ENCODE measurements at regions not wholly inside any gene's neighbourhood (a gene's known extent, or its start where the extent isn't known, plus 50 kb on each side); places are given as distances from the start of the nearest gene placed in this dataset.

DNA sequence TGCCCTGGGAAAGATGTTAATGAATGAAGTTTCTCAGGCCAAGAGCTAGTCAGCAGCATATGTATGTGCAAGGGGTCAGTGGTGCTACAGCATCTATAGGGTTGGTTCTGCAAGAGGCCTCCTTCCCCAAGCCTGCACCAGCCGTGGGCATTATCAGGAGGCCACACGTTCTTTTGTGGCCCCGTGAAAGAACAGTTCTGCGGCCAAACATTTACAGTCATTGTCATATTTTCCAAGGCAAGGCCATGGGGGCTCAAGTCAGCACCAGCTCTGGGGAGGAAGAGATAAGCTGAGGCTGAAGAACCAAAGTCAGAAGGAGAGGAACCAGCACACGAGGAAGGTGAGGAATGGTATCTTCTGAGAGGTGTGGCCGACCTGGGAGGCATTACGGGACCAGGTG lies 54.4 kb upstream of the TMEM72 start:
- ChIA-PET POLR2A (no interaction called here), CTCF (interaction anchor here (0.8 to 1.0 kb wide), 2 partner anchors 15 to 18 kb away, joined by 3 read pairs; no protein-coding TSS in a partner anchor)
- Mint-ChIP-seq H3K27me3 (peaks cover 4% of the 10 kb centered on the region), H3K4me1 (no peaks in the 10 kb centered on the region), H3K4me3 (no peak overlapping the region), H3K27ac (no peak overlapping the region), H3K36me3 (ENCODE audit: low read depth) (no peaks in the 10 kb centered on the region), H3K9me3 (no peaks in the 10 kb centered on the region)
- ATAC-seq (ENCODE audit: low read depth) (no peak), DNase-seq (no peak)
- intact Hi-C loops (cut with micrococcal nuclease), result loop anchor here (1.0 to 5.0 kb wide), 3 partner anchors 469 to 1185 kb away; partner anchors contain the start of gene CXCL12
- TF ChIP-seq, protein P1, sequence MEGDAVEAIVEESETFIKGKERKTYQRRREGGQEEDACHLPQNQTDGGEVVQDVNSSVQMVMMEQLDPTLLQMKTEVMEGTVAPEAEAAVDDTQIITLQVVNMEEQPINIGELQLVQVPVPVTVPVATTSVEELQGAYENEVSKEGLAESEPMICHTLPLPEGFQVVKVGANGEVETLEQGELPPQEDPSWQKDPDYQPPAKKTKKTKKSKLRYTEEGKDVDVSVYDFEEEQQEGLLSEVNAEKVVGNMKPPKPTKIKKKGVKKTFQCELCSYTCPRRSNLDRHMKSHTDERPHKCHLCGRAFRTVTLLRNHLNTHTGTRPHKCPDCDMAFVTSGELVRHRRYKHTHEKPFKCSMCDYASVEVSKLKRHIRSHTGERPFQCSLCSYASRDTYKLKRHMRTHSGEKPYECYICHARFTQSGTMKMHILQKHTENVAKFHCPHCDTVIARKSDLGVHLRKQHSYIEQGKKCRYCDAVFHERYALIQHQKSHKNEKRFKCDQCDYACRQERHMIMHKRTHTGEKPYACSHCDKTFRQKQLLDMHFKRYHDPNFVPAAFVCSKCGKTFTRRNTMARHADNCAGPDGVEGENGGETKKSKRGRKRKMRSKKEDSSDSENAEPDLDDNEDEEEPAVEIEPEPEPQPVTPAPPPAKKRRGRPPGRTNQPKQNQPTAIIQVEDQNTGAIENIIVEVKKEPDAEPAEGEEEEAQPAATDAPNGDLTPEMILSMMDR (IDR thresholded peaks at IDR 0.05), result no peak

DNA sequence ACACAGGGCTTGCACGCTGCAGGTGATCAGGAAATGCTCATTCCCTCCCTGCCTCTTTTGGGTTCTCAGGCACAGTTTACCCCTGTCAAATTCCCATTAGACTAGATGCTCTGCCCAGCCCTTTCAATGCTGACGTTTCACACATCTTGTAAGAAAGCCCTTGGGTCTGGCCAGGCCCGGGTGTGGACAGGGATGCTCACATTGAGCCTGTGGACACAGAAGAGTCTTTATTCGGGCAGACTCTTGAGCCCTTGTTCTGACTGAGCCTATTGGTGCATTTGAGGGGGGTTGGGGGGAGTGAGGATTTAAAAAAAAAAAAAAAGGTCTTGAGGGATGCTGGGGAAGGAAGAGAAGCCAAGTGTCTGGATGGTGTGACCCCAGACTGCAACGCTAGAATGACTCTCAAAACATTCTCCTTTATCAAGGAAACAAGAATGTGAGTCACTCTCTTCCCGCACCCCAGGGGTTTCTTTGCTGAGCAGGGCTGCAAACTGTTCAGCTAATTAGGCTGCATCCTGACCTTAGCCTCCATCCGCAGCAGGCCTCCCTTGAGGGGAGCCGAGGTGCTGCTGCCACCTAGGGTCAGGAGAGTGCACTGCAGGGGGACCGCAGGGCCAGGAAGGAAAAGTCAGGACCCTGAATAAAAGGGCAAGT lies 53.6 kb upstream of the TMEM72 start:
- POLR2A ChIA-PET, result no interaction called here
- Mint-ChIP-seq H3K4me3 (no peak overlapping the region), H3K27ac (no peak overlapping the region), H3K9me3 (no peaks in the 10 kb centered on the region), H3K27me3 (peaks cover 8% of the 10 kb centered on the region), H3K36me3 (ENCODE audit: low read depth) (no peaks in the 10 kb centered on the region), H3K4me1 (no peaks in the 10 kb centered on the region)
- intact Hi-C loops (cut with micrococcal nuclease), result loop anchor here (1.0 to 5.0 kb wide), 3 partner anchors 470 to 1186 kb away; partner anchors contain the start of gene CXCL12
- CTCF ChIA-PET, result interaction anchor here (1.0 to 1.4 kb wide), 2 partner anchors 10 to 16 kb away, joined by 3 read pairs; no protein-coding TSS in a partner anchor
- DNase-seq, result peak; percentile 38
- TF ChIP-seq, protein P1 (IDR thresholded peaks at IDR 0.05), result peak; percentile 93
- peak; percentile 78 for ATAC-seq (ENCODE audit: low read depth)

DNA sequence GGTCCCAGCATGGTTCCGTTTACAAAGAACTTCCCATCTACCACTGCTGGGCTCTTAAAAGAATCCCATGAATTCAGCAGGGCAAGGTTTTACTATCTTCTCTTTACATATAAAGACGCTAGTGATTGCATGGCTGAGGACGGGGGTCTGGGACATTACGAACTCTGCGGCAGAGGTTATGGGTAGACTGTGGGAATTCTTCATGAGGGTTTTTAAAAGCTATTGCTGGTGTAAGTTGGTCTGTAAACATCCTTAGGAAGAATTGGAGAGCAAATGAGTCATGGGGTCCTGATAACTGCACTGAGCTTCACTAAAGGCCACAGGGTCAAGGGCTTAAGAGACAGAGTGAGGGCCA lies 53.1 kb upstream of the TMEM72 start:
- peaks cover 10% of the 10 kb centered on the region for H3K27me3 Mint-ChIP-seq
- H3K36me3 Mint-ChIP-seq (ENCODE audit: low read depth), result no peaks in the 10 kb centered on the region
- DNase-seq (no peak), ATAC-seq (ENCODE audit: low read depth) (no peak)
- CTCF ChIA-PET, result interaction anchor here (0.7 to 1.4 kb wide), 2 partner anchors 10 to 1186 kb away, joined by 3 read pairs; no protein-coding TSS in a partner anchor
- intact Hi-C loops (cut with micrococcal nuclease), result loop anchor here (5.0 kb wide), 1 partner anchor 471 kb away; the partner anchor contains the start of gene CXCL12
- no peak overlapping the region for H3K27ac Mint-ChIP-seq
- TF ChIP-seq, protein P1 (IDR thresholded peaks at IDR 0.05), result peak; percentile 3
- POLR2A ChIA-PET, result no interaction called here
- H3K4me1 Mint-ChIP-seq, result no peaks in the 10 kb centered on the region
- no peaks in the 10 kb centered on the region for H3K9me3 Mint-ChIP-seq
- H3K4me3 Mint-ChIP-seq, result no peak overlapping the region

DNA sequence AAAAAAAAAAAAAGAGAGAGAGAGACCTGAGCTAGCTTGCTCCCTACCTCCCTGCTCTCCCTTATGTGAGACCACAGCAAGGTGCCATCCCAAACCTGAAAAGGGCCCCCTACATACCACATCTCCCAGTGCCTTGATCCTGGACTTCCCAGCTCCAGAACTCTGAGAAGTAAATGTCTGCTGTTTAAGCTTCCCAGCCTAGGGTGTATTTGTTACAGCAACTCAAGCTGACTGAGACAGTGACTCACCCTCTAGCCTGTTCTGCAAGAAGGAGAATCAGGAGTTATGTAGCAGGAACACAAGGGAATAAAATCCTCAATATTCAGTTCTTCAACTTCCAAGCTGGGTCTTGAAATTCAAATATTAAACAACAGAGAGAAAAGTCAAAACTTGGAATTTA lies 52.1 kb upstream of the TMEM72 start:
- no peak overlapping the region for H3K27ac Mint-ChIP-seq
- peaks cover 3% of the 10 kb centered on the region for H3K4me1 Mint-ChIP-seq
- no peak for DNase-seq
- H3K4me3 Mint-ChIP-seq, result no peak overlapping the region
- POLR2A ChIA-PET, result no interaction called here
- TF ChIP-seq, protein P1 (IDR thresholded peaks at IDR 0.05), result no peak
- no peaks in the 10 kb centered on the region for H3K9me3 Mint-ChIP-seq
- H3K27me3 Mint-ChIP-seq, result peaks cover 18% of the 10 kb centered on the region
- no peak for ATAC-seq (ENCODE audit: low read depth)
- no peaks in the 10 kb centered on the region for H3K36me3 Mint-ChIP-seq (ENCODE audit: low read depth)
- intact Hi-C loops (cut with micrococcal nuclease), result loop anchor here (5.0 kb wide), 1 partner anchor 472 kb away; the partner anchor contains the start of gene CXCL12
- CTCF ChIA-PET, result no interaction called here

DNA sequence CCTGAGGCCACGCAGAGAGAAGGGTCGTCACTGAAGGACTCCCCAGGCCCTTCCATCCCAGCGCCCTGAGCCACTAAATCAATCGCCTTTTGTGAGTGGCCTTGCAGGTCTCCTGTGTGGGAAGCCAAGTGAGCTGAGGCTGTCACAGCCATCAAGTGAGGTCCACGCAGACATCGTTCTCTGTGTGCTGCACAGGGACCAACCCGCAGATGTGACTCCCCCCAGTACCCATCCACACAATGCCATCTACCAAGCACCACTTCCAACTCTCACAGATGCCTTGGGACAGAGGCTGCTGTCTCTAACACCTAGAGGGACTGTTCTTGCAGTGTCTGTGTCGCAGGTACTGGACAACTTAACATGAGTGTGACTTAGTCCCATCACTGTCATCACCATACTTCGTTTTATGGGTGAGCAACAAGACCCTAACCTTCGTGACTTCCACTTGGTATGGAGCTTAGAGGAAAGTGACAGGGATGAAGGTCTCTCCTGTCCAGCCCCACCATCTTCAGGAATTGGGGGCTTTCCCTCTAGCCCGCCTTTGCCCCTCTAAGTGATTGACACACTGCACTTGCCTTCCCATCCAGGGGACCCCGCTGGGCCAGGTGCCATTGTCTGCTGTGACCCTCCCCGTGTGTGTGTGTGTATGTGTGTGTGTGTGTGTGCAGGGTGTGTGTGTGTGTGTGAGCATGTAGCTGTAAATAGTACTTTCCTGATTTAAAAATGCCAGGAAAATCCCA lies 51.4 kb upstream of the TMEM72 start:
- intact Hi-C loops (cut with micrococcal nuclease), result loop anchor here (5.0 kb wide), 2 partner anchors 472 to 1167 kb away; partner anchors contain the start of gene CXCL12
- TF ChIP-seq, protein P1 (IDR thresholded peaks at IDR 0.05), result no peak
- DNase-seq (no peak), ATAC-seq (ENCODE audit: low read depth) (no peak)
- H3K27ac Mint-ChIP-seq, result no peak overlapping the region
- no peaks in the 10 kb centered on the region for H3K36me3 Mint-ChIP-seq (ENCODE audit: low read depth)
- H3K4me1 Mint-ChIP-seq, result peaks cover 9% of the 10 kb centered on the region
- POLR2A ChIA-PET, result interaction anchor here (0.7 kb wide), 1 partner anchor 137 kb away, joined by 4 read pairs; no protein-coding TSS in a partner anchor
- no peak overlapping the region for H3K4me3 Mint-ChIP-seq
- CTCF ChIA-PET, result no interaction called here
- peaks cover 26% of the 10 kb centered on the region for H3K27me3 Mint-ChIP-seq
- no peaks in the 10 kb centered on the region for H3K9me3 Mint-ChIP-seq

All from activated B cell treated with CpG ODN at 0.5 μM for 24 hours (primary cell).